ENCODE measurements at regions not wholly inside any gene's neighbourhood (a gene's known extent, or its start where the extent isn't known, plus 50 kb on each side); places are given as distances from the start of the nearest gene placed in this dataset.

DNA sequence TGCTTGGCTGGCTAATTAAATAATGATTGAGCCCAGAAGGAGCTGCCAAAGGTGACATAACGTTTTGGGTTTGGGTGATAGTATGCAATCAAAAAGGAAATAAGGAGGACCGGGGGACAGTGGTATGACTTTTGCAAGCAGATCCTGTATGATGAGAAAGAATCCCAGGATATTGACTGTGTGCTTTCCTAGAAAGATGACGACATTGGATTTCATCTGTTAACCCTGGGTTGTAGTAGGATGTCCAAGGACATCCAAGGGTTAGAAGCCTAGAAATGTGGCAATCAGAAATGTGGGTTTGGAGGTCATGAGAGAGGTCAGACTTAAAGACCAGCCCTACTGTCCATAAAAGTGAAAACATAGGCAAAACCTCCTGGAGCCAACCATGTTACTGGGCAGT is 50.3 kb upstream of the HMHB1 start:
- no peaks in the 10 kb centered on the region for H3K9me3 ChIP-seq (ENCODE audit: control insufficient read depth, insufficient read depth, low read length)
- H3K4me1 ChIP-seq (ENCODE audit: control insufficient read depth, insufficient read depth, low read length): no peaks in the 10 kb centered on the region
- H3K4me3 ChIP-seq (ENCODE audit: low read depth, low read length): no peak overlapping the region
- H3K36me3 ChIP-seq (ENCODE audit: control insufficient read depth, insufficient read depth, low read length): no peaks in the 10 kb centered on the region
- no peak overlapping the region for H3K27ac ChIP-seq (ENCODE audit: low read depth, low read length)
- no peaks in the 10 kb centered on the region for H3K27me3 ChIP-seq (ENCODE audit: control insufficient read depth, insufficient read depth, low read length)
- H3K9ac ChIP-seq (ENCODE audit: low read depth, low read length): no peak overlapping the region

DNA sequence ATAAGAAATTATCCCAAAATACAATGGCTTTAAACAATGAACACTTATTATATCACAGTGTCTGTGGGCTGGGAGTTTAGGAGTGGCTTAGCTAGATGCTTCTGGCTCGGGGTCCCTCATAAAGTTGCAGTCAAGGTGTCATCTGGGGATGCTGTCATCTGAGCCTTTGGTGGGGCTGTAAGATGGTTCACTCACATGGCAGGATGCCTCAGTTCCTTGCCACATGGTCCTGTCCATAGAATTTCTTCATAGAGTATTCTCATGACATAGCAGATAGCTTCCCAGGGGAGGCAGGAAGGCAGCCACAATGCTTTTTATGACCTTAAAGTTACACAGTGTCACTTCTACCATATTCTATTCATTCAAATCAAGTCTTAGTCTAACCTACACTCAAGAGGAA is 51.2 kb upstream of the HMHB1 start:
- Histone ChIP-seq H3K27me3 (ENCODE audit: control insufficient read depth, insufficient read depth, low read length) (no peaks in the 10 kb centered on the region), H3K4me1 (ENCODE audit: control insufficient read depth, insufficient read depth, low read length) (peaks cover 4% of the 10 kb centered on the region; the same call in 1 of the 2 replicates), H3K9ac (ENCODE audit: low read depth, low read length) (no peak overlapping the region), H3K27ac (ENCODE audit: low read depth, low read length) (no peak overlapping the region), H3K36me3 (ENCODE audit: control insufficient read depth, insufficient read depth, low read length) (no peaks in the 10 kb centered on the region), H3K4me3 (ENCODE audit: low read depth, low read length) (no peak overlapping the region), H3K9me3 (ENCODE audit: control insufficient read depth, insufficient read depth, low read length) (no peaks in the 10 kb centered on the region)

DNA sequence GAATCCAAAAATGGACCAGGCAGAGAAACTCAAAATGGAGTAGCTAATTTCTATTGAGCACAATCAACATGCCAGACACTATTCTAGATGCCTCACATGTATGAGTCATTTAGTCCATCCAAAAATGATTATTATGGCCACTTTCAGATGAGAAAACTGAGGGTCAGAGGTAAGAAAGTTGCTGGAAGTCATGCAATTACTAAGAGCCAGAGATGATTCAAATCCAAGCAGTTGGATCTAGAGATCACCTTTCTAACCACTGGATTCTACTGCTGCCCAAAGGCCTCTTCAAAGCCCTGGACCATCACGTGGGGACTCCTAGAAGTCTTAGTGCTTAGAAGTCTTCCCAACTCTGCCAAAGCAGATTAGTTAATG is 51.8 kb upstream of the HMHB1 start:
- Histone ChIP-seq H3K4me3 (ENCODE audit: low read depth, low read length) (no peak overlapping the region), H3K9ac (ENCODE audit: low read depth, low read length) (no peak overlapping the region), H3K27me3 (ENCODE audit: control insufficient read depth, insufficient read depth, low read length) (no peaks in the 10 kb centered on the region), H3K27ac (ENCODE audit: low read depth, low read length) (no peak overlapping the region), H3K9me3 (ENCODE audit: control insufficient read depth, insufficient read depth, low read length) (no peaks in the 10 kb centered on the region), H3K36me3 (ENCODE audit: control insufficient read depth, insufficient read depth, low read length) (no peaks in the 10 kb centered on the region), H3K4me1 (ENCODE audit: control insufficient read depth, insufficient read depth, low read length) (peaks cover 5% of the 10 kb centered on the region; the same call in 1 of the 2 replicates)

DNA sequence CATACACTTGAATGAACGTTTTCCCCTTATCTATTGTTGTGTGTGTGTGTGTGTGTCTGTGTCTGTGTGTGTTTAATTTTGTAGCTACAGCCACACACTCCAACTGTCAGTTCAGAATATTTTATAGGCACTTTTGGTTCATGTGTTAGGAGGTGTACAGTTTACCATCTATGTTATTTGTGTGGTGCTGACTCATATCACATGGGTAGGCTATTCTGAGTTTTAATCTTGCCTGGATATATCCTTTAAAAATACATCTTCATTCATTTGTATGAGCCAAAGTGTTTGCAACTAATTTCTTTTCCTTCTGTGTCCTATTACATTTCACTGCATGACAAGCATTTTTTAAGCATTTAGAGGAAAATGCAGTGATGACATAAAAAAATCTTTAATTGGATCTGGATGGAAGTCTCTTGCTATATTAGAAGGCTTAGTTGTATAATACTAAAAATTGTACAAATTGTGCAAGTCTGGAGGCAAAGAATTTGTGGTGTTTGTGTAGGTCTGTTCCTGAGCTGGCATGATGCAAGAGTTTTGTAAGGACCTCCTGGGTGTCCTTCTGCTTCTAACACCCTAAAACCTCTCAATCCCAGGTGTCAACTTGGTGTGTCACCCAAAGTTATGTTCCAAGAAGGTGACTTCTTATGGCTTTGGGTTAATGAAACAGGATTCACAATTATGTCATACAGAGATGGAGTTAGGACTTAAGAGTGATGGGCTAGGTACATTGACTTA is 52.4 kb upstream of the HMHB1 start:
- H3K36me3 ChIP-seq (ENCODE audit: control insufficient read depth, insufficient read depth, low read length): no peaks in the 10 kb centered on the region
- H3K9ac ChIP-seq (ENCODE audit: low read depth, low read length): no peak overlapping the region

DNA sequence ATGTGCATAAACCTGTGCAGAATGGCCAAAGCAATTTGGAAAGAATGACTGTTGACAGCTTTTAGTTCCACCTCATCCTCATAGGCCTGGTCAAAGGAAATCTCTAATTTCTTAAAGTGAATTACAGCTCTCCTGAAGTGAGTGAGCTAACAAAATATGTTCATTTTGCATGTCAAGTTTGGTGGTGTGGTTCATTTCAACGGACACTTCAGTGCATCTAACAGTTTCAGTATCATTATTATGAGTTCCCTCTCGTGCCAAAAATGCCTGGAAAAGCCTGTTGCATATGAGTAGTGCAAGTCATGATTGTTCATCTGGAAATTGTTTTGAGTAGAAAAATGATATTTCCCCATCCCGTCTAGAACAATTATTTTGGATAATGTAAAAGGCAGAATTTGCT is 53.2 kb upstream of the HMHB1 start:
- no peak overlapping the region for H3K27ac ChIP-seq (ENCODE audit: low read depth, low read length)

More for the DNA sequence above, 52.4 kb upstream of the HMHB1 start:
- H3K9me3 ChIP-seq (ENCODE audit: control insufficient read depth, insufficient read depth, low read length): no peaks in the 10 kb centered on the region
- H3K4me3 ChIP-seq (ENCODE audit: low read depth, low read length): no peak overlapping the region
- peaks cover 8% of the 10 kb centered on the region; the same call in 1 of the 2 replicates for H3K4me1 ChIP-seq (ENCODE audit: control insufficient read depth, insufficient read depth, low read length)
- no peaks in the 10 kb centered on the region for H3K27me3 ChIP-seq (ENCODE audit: control insufficient read depth, insufficient read depth, low read length)
- no peak overlapping the region for H3K27ac ChIP-seq (ENCODE audit: low read depth, low read length)

DNA sequence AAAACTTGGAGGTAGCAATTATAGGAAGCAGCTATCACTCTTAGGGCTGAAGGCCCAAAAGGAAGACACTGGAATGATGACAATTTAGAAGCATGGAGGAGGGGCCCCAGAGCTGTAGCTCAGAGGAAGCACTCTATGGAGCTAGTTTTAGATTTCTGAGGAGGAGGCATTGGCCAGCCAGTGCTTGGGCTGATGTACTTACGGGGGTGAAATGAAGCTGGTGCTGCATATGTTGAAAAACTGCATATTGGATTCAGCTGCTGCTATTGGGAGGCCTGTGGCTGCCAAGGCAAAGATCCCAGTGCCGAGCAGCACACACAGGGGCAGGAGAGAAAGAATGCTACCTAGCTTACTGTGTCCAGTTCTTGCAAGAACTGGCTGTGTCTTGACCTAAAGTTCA is 53.9 kb upstream of the HMHB1 start:
- H3K36me3 ChIP-seq (ENCODE audit: control insufficient read depth, insufficient read depth, low read length): no peaks in the 10 kb centered on the region
- no peak overlapping the region for H3K4me3 ChIP-seq (ENCODE audit: low read depth, low read length)
- H3K9ac ChIP-seq (ENCODE audit: low read depth, low read length): no peak overlapping the region
- no peaks in the 10 kb centered on the region for H3K27me3 ChIP-seq (ENCODE audit: control insufficient read depth, insufficient read depth, low read length)
- peaks cover 9% of the 10 kb centered on the region; the same call in 1 of the 2 replicates for H3K4me1 ChIP-seq (ENCODE audit: control insufficient read depth, insufficient read depth, low read length)
- H3K9me3 ChIP-seq (ENCODE audit: control insufficient read depth, insufficient read depth, low read length): no peaks in the 10 kb centered on the region
- no peak overlapping the region for H3K27ac ChIP-seq (ENCODE audit: low read depth, low read length)

More for the DNA sequence above, 53.2 kb upstream of the HMHB1 start:
- no peak overlapping the region for H3K4me3 ChIP-seq (ENCODE audit: low read depth, low read length)
- H3K9me3 ChIP-seq (ENCODE audit: control insufficient read depth, insufficient read depth, low read length): no peaks in the 10 kb centered on the region
- no peaks in the 10 kb centered on the region for H3K27me3 ChIP-seq (ENCODE audit: control insufficient read depth, insufficient read depth, low read length)
- no peaks in the 10 kb centered on the region for H3K36me3 ChIP-seq (ENCODE audit: control insufficient read depth, insufficient read depth, low read length)
- H3K9ac ChIP-seq (ENCODE audit: low read depth, low read length): no peak overlapping the region
- peaks cover 9% of the 10 kb centered on the region; the same call in 1 of the 2 replicates for H3K4me1 ChIP-seq (ENCODE audit: control insufficient read depth, insufficient read depth, low read length)

DNA sequence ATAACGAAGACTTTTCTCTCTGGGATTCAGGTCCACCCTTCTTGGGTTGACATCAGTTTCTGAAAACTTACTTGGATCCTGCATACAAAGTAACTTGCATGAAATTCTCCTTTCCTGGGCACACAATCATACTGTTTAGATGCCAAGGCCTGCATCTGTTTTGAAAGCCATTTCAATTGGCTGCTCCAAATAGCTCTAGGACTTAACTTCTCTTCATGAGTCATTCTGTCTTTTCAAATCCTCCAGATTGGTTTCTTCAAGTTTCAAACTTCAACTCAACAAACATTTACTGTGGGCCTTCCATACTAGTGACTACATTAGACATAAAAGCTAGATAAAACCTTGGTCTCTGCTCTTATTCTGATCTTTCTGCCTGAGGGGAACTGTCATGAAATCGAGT is 54.8 kb upstream of the HMHB1 start:
- no peaks in the 10 kb centered on the region for H3K9me3 ChIP-seq (ENCODE audit: control insufficient read depth, insufficient read depth, low read length)
- H3K27ac ChIP-seq (ENCODE audit: low read depth, low read length): no peak overlapping the region
- H3K4me1 ChIP-seq (ENCODE audit: control insufficient read depth, insufficient read depth, low read length): peaks cover 9% of the 10 kb centered on the region; the same call in 1 of the 2 replicates
- H3K9ac ChIP-seq (ENCODE audit: low read depth, low read length): no peak overlapping the region
- H3K27me3 ChIP-seq (ENCODE audit: control insufficient read depth, insufficient read depth, low read length): no peaks in the 10 kb centered on the region
- H3K4me3 ChIP-seq (ENCODE audit: low read depth, low read length): no peak overlapping the region
- H3K36me3 ChIP-seq (ENCODE audit: control insufficient read depth, insufficient read depth, low read length): no peaks in the 10 kb centered on the region

DNA sequence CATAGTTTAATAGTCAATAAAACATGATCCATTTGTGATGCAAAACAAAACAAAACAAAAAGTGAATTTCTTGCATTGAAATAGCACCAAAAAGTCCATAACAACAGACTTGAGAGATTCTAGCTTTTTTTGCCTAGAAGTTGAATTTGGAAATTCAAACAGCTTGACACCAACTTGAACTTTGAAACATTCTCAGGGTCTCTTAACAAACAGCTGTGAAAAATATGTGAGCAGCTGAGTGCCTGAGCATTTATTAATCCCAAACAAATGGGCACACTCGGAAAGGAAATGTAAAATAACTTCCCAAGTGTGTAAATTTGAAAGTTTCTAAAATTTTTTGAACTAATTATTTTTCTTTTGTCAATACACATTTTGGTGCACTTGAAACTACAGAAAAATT is 56.0 kb upstream of the HMHB1 start:
- Histone ChIP-seq H3K27ac (ENCODE audit: low read depth, low read length) (no peak overlapping the region), H3K4me3 (ENCODE audit: low read depth, low read length) (no peak overlapping the region), H3K4me1 (ENCODE audit: control insufficient read depth, insufficient read depth, low read length) (peaks cover 9% of the 10 kb centered on the region), H3K9ac (ENCODE audit: low read depth, low read length) (no peak overlapping the region), H3K9me3 (ENCODE audit: control insufficient read depth, insufficient read depth, low read length) (no peaks in the 10 kb centered on the region), H3K36me3 (ENCODE audit: control insufficient read depth, insufficient read depth, low read length) (no peaks in the 10 kb centered on the region), H3K27me3 (ENCODE audit: control insufficient read depth, insufficient read depth, low read length) (no peaks in the 10 kb centered on the region)

DNA sequence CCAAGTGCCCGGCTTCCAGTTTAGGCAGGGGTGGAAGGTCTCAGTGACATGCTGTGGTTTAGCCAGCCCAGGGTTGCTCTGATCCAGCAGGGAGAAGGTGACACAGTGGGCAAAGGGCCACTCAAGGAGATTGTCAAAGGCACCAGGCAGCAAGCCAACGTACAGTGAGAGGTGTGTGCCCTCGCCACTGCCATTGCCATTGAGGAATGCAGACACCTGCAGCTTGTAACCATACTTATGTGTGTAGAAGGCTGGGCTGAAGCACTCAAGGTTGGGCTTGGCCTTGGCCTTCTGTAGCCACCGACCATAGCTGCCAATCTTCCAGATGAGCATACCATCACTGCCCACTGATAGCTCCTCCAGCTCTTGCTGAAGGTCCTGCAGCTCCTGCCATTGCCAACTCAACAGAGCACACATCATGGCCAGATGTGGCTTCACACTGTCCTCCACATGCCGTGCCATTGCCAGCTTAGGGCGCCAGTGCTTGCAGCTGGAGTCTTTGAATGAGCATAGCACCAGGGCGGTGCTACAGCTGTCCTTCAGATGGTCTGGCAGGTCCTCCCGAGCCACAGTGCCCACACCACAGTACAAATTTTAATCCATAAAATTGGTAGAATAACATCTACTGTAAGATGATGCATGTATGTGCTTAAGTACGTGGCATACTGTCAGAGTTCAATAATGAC is 59.7 kb upstream of the HMHB1 start:
- Histone ChIP-seq H3K36me3 (ENCODE audit: control insufficient read depth, insufficient read depth, low read length) (no peaks in the 10 kb centered on the region), H3K27me3 (ENCODE audit: control insufficient read depth, insufficient read depth, low read length) (no peaks in the 10 kb centered on the region), H3K9me3 (ENCODE audit: control insufficient read depth, insufficient read depth, low read length) (no peaks in the 10 kb centered on the region)

DNA sequence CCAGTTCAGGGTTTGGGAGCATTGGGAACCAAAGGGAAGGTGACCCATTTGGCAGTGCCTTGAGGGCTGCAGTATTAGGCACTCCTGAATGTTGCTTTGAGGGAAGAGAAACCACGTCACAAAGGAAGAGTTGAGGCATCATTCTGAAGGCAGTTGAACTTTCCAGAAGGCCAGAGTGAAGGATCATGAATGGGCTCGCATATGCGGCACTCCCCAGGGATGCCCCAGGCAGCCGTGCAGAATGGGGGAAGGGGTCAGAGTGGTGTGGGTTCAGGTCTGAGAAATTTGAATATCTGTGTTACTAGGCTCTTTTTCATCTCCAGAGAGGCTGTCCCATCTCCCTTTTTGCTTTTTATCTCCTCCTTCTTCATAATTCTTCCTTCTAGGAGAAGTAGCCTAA is 60.6 kb upstream of the HMHB1 start:
- H3K4me3 ChIP-seq (ENCODE audit: low read depth, low read length): no peak overlapping the region
- no peak overlapping the region for H3K27ac ChIP-seq (ENCODE audit: low read depth, low read length)
- H3K4me1 ChIP-seq (ENCODE audit: control insufficient read depth, insufficient read depth, low read length): peaks cover 9% of the 10 kb centered on the region
- H3K36me3 ChIP-seq (ENCODE audit: control insufficient read depth, insufficient read depth, low read length): no peaks in the 10 kb centered on the region
- no peaks in the 10 kb centered on the region for H3K9me3 ChIP-seq (ENCODE audit: control insufficient read depth, insufficient read depth, low read length)
- no peaks in the 10 kb centered on the region for H3K27me3 ChIP-seq (ENCODE audit: control insufficient read depth, insufficient read depth, low read length)
- H3K9ac ChIP-seq (ENCODE audit: low read depth, low read length): no peak overlapping the region

More for the DNA sequence above, 59.7 kb upstream of the HMHB1 start:
- H3K4me3 ChIP-seq (ENCODE audit: low read depth, low read length): no peak overlapping the region
- H3K4me1 ChIP-seq (ENCODE audit: control insufficient read depth, insufficient read depth, low read length): peaks cover 9% of the 10 kb centered on the region
- H3K27ac ChIP-seq (ENCODE audit: low read depth, low read length): no peak overlapping the region
- no peak overlapping the region for H3K9ac ChIP-seq (ENCODE audit: low read depth, low read length)

DNA sequence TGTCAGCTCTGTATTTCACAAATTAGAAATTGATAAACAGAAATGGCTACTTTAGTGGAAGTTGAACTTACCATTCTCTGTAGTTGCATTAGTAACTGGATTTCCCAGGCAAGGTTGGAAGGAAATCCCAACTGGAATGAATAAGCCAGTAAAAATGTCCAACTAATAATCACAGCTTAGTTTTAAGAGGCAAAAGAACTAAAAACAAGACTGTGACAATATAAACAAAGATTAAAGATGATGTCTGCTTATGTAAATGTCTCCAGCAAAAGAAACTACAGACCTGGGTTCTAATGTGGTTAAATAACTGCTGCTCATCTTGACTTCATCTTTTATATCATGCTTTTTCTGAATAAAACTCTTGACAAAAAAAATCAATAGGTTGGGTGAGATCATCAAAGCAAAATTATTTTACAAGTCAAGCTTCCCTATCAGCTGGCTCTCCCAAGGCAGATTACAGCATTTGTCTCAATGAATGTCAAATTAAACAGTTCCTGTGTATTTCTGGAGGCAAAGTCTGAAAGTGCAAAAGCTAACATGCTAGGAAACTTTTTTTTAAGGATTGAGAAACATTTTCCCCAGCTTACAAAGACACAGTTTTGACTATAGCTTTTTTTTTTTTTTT is 62.3 kb upstream of the HMHB1 start:
- Histone ChIP-seq H3K4me1 (ENCODE audit: control insufficient read depth, insufficient read depth, low read length) (peaks cover 2% of the 10 kb centered on the region; the same call in 1 of the 2 replicates), H3K36me3 (ENCODE audit: control insufficient read depth, insufficient read depth, low read length) (no peaks in the 10 kb centered on the region), H3K4me3 (ENCODE audit: low read depth, low read length) (no peak overlapping the region), H3K9ac (ENCODE audit: low read depth, low read length) (no peak overlapping the region), H3K9me3 (ENCODE audit: control insufficient read depth, insufficient read depth, low read length) (no peaks in the 10 kb centered on the region), H3K27ac (ENCODE audit: low read depth, low read length) (no peak overlapping the region), H3K27me3 (ENCODE audit: control insufficient read depth, insufficient read depth, low read length) (no peaks in the 10 kb centered on the region)

All from HUES48 (cell line).